ENCODE measurements at regions not wholly inside any gene's neighbourhood (a gene's known extent, or its start where the extent isn't known, plus 50 kb on each side); places are given as distances from the start of the nearest gene placed in this dataset.
"Not testable (repeated sequence)": the region's sequence is repeated elsewhere in the genome, so short reads cannot be mapped to it uniquely, and the experiment has no call there.

GRCh38 chr2:17057109-17058017 is 391.7 kb upstream of the CYRIA start:
- no peak for DNase-seq

GRCh38 chr2:17056236-17056635 is 390.6 kb upstream of the CYRIA start:
- no peak for DNase-seq

GRCh38 chr2:17052001-17052400 is 386.4 kb upstream of the CYRIA start:
- no peak for DNase-seq

GRCh38 chr2:17051538-17051937 is 385.9 kb upstream of the CYRIA start:
- DNase-seq: peak; percentile 60

- DNase-seq: no peak
Observed at GRCh38 chr2:17043173-17043572, 377.5 kb upstream of the CYRIA start.

GRCh38 chr2:17036361-17036760 is 370.7 kb upstream of the CYRIA start:
- no peak for DNase-seq

- DNase-seq: no peak
Observed at GRCh38 chr2:17035010-17035409, 369.4 kb upstream of the CYRIA start.

GRCh38 chr2:17030047-17030446 is 364.4 kb upstream of the CYRIA start:
- DNase-seq: no peak

GRCh38 chr2:17012297-17012696 is 346.7 kb upstream of the CYRIA start:
- no peak for DNase-seq

- DNase-seq: no peak
Observed at GRCh38 chr2:17010104-17010503, 344.5 kb upstream of the CYRIA start.

- DNase-seq: no peak
Observed at GRCh38 chr2:17000184-17000482, 334.5 kb upstream of the CYRIA start.

GRCh38 chr2:16999347-17000183 is 333.9 kb upstream of the CYRIA start:
- DNase-seq: no peak

- no peak for DNase-seq
Observed at GRCh38 chr2:16978301-16978700, 312.7 kb upstream of the CYRIA start.

- no peak for DNase-seq
Observed at GRCh38 chr2:16974688-16975087, 309.1 kb upstream of the CYRIA start.

GRCh38 chr2:16973586-16974286 is 308.1 kb upstream of the CYRIA start:
- no peak for DNase-seq

- DNase-seq: no peak
Observed at GRCh38 chr2:16972276-16972675, 306.6 kb upstream of the CYRIA start.

- DNase-seq: no peak
Observed at GRCh38 chr2:16971722-16972234, 306.1 kb upstream of the CYRIA start.

GRCh38 chr2:16970948-16971347 is 305.3 kb upstream of the CYRIA start:
- not testable (repeated sequence) for DNase-seq

- no peak for DNase-seq
Observed at GRCh38 chr2:16962505-16962904, 296.9 kb upstream of the CYRIA start.

- DNase-seq: no peak
Observed at GRCh38 chr2:16960579-16960978, 294.9 kb upstream of the CYRIA start.

- DNase-seq: no peak
Observed at GRCh38 chr2:16958266-16958665, 292.6 kb upstream of the CYRIA start.

- no peak for DNase-seq
Observed at GRCh38 chr2:16952805-16953204, 287.2 kb upstream of the CYRIA start.

- no peak for DNase-seq
Observed at GRCh38 chr2:16952368-16952767, 286.7 kb upstream of the CYRIA start.

Measured in islet precursor cell (in vitro differentiated cells).